OCI-LY1 (cell line): ENCODE measurements at regions not wholly inside any gene's neighbourhood (a gene's known extent, or its start where the extent isn't known, plus 50 kb on each side); places are given as distances from the start of the nearest gene placed in this dataset.

ENCODE experiments used
- H2AFZ ChIP-seq: fragments of 200-600 bp; sonication (generic), shearing (Covaris generic); 2 replicates; pipeline ENCODE4 v1.6.0; 2014; ENCODE audit warnings: antibody characterized with exemption, mild to moderate bottlenecking, low read length
- H3F3A ChIP-seq: fragments of 200-600 bp; sonication (generic), shearing (Covaris generic); 2 replicates; pipeline ENCODE4 v1.6.0; 2014; ENCODE audit warnings: mild to moderate bottlenecking, antibody characterized with exemption, low read length, moderate library complexity; ENCODE audit not compliant: insufficient read depth
- H3K27ac ChIP-seq: fragments of 200-600 bp; sonication (generic); 2 replicates; pipeline ENCODE4 v1.5.1; 2014; ENCODE audit warnings: low read length, mixed run types, mild to moderate bottlenecking, low read depth; ENCODE audit not compliant: poor library complexity, severe bottlenecking
- H3K27me3 ChIP-seq: fragments of 200-600 bp; sonication (generic); 2 replicates; pipeline ENCODE4 v1.6.0; 2014; ENCODE audit warnings: antibody characterized with exemption, mild to moderate bottlenecking, low read length, moderate library complexity; ENCODE audit not compliant: insufficient read depth
- H3K36me3 ChIP-seq: fragments of 200-600 bp; sonication (generic); 2 replicates; pipeline ENCODE4 v1.6.1; 2014; ENCODE audit warnings: mild to moderate bottlenecking, antibody characterized with exemption, low read length, moderate library complexity, mixed read lengths; ENCODE audit not compliant: insufficient read depth
- H3K4me1 ChIP-seq: fragments of 200-600 bp; sonication (generic); 2 replicates; pipeline ENCODE4 v1.5.1; 2014; ENCODE audit warnings: mild to moderate bottlenecking, low read length, moderate library complexity; ENCODE audit not compliant: insufficient read depth, severe bottlenecking
- H3K4me2 ChIP-seq: fragments of 200-600 bp; sonication (generic), shearing (Covaris generic); 2 replicates; pipeline ENCODE4 v1.6.1; 2014; ENCODE audit warnings: low read length
- H3K4me3 ChIP-seq: fragments of 200-600 bp; sonication (generic); 2 replicates; pipeline ENCODE4 v1.5.1; 2014; ENCODE audit warnings: low read length, low read depth, mild to moderate bottlenecking, mixed read lengths; ENCODE audit not compliant: poor library complexity, severe bottlenecking
- H3K79me2 ChIP-seq: fragments of 200-600 bp; shearing (Covaris generic); 2 replicates; pipeline ENCODE4 v1.6.1; 2016; ENCODE audit warnings: mixed run types, low read length, mixed read lengths; ENCODE audit not compliant: insufficient read depth
- H3K9ac ChIP-seq: fragments of 200-600 bp; sonication (generic), shearing (Covaris generic); 2 replicates; pipeline ENCODE4 v1.6.1; 2014; ENCODE audit warnings: mild to moderate bottlenecking, low read length, mixed read lengths
- H3K9me2 ChIP-seq: fragments of 200-600 bp; sonication (generic), shearing (Covaris generic); 2 replicates; pipeline ENCODE4 v1.6.1; 2014; ENCODE audit warnings: low read depth, mild to moderate bottlenecking, low read length, mixed read lengths
- H3K9me3 ChIP-seq: fragments of 200-600 bp; shearing (Covaris generic); 2 replicates; pipeline ENCODE4 v1.6.1; 2014; ENCODE audit warnings: low read length, mixed read lengths
- H4K20me1 ChIP-seq: fragments of 200-600 bp; sonication (generic), shearing (Covaris generic); 2 replicates; pipeline ENCODE4 v1.6.0; 2016; ENCODE audit warnings: mild to moderate bottlenecking, low read length; ENCODE audit not compliant: insufficient read depth
- CTCF ChIP-seq: fragments of 200-600 bp; sonication (generic), shearing (Covaris generic); IDR thresholded peaks from 2 replicates; pipeline ENCODE4 v1.5.1; 2017; ENCODE audit warnings: mild to moderate bottlenecking, antibody characterized with exemption, low read length, moderate library complexity, mixed read lengths
- EZH2 ChIP-seq: fragments of 200-600 bp; sonication (generic), shearing (Covaris generic); IDR thresholded peaks from 2 replicates; pipeline ENCODE4 v1.8.0; 2017; ENCODE audit warnings: borderline replicate concordance, mixed run types, mild to moderate bottlenecking, antibody characterized with exemption, low read length, moderate library complexity, mixed read lengths

- Histone ChIP-seq H3K9ac (no peak overlapping the region), H3K27me3 (no peaks in the 10 kb centered on the region), H3K4me2 (no peak overlapping the region), H3K9me2 (no peaks in the 10 kb centered on the region), H3K4me3 (no peak overlapping the region), H3K27ac (no peak overlapping the region), H3K4me1 (no peaks in the 10 kb centered on the region), H3K79me2 (no peaks in the 10 kb centered on the region), H4K20me1 (no peaks in the 10 kb centered on the region), H2AFZ (no peak overlapping the region), H3K9me3 (no peaks in the 10 kb centered on the region), H3K36me3 (no peaks in the 10 kb centered on the region), H3F3A (no peaks in the 10 kb centered on the region)
- TF ChIP-seq CTCF (no peak), EZH2 (no peak)
Observed at GRCh38 chr7:84642611-84643010, 448.0 kb upstream of the SEMA3A start.

DNA sequence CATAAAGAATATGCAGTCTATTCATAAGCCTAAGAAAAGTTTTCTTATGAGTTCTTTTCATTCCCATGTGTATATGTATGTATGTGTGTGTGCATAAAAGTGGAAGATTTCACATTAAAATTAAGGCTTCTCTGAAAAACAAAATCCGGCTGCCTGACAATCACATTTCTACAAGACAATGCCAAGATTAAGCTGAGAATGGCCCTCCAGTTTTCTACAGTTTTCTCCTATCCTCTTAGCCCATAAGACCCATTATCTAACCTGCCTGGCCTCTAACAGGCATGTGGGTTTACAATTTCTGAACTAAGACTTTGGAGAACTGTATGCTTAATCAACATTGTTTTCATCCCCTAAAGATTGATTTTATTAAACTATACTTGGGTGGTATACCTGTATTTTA lies 446.0 kb upstream of the SEMA3A start:
- Histone ChIP-seq H3K9ac (no peak overlapping the region), H3K9me3 (no peaks in the 10 kb centered on the region), H3K79me2 (no peaks in the 10 kb centered on the region), H3K36me3 (no peaks in the 10 kb centered on the region), H3K27ac (no peak overlapping the region), H3K4me3 (no peak overlapping the region), H2AFZ (no peak overlapping the region), H3K9me2 (no peaks in the 10 kb centered on the region), H3K27me3 (no peaks in the 10 kb centered on the region), H3K4me2 (no peak overlapping the region), H4K20me1 (no peaks in the 10 kb centered on the region), H3K4me1 (no peaks in the 10 kb centered on the region), H3F3A (no peaks in the 10 kb centered on the region)
- TF ChIP-seq EZH2 (no peak), CTCF (no peak)

DNA sequence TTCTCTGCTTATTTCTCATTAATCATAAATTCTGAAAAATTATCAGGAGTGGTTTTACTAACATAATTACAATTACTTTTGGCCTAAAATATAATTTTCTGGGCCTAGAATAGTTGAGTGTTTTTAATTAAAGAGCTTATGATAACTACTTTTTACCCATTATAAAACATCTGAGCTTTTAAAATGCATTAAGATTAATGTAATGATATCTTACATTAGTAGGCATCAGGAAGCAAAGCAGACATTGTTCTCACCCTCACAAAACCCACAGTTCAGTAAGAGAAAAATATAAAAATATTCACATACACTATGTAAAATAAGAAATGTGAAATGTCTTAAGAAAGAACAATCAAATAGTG lies 443.7 kb upstream of the SEMA3A start:
- no peak for TF ChIP-seq CTCF
- TF ChIP-seq EZH2 = no peak
- H3K4me2 ChIP-seq = no peak overlapping the region
- H3K4me3 ChIP-seq = no peak overlapping the region
- H3K36me3 ChIP-seq = no peaks in the 10 kb centered on the region
- no peaks in the 10 kb centered on the region for H3K79me2 ChIP-seq
- no peak overlapping the region for H2AFZ ChIP-seq
- no peak overlapping the region for H3K27ac ChIP-seq
- no peaks in the 10 kb centered on the region for H4K20me1 ChIP-seq
- no peaks in the 10 kb centered on the region for H3K4me1 ChIP-seq
- H3K9ac ChIP-seq = no peak overlapping the region
- no peaks in the 10 kb centered on the region for H3K27me3 ChIP-seq
- no peaks in the 10 kb centered on the region for H3K9me2 ChIP-seq
- H3F3A ChIP-seq = no peaks in the 10 kb centered on the region
- H3K9me3 ChIP-seq = no peaks in the 10 kb centered on the region
